Neural cell (in vitro differentiated cells): ENCODE measurements at regions not wholly inside any gene's neighbourhood (a gene's known extent, or its start where the extent isn't known, plus 50 kb on each side); places are given as distances from the start of the nearest gene placed in this dataset.

Source experiments
- H2AFZ ChIP-seq: fragments of 200-600, 300-800 bp; sonication (generic), shearing (Covaris generic); 2 replicates; pipeline ENCODE4 v1.6.0; 2014; ENCODE audit warnings: low read depth, mild to moderate bottlenecking, antibody characterized with exemption, low read length, moderate library complexity
- H3F3A ChIP-seq: fragments of 200-600 bp; shearing (Covaris generic); 2 replicates; pipeline ENCODE4 v1.6.1; 2016; ENCODE audit warnings: mild to moderate bottlenecking, moderate library complexity, mixed read lengths, antibody characterized with exemption, low read length; ENCODE audit not compliant: insufficient read depth, poor library complexity, severe bottlenecking
- H3K27ac ChIP-seq: fragments of 200-600, 300-800 bp; sonication (generic), shearing (Covaris generic); 2 replicates; pipeline ENCODE4 v1.5.1; 2014; ENCODE audit warnings: mild to moderate bottlenecking, low read length, moderate library complexity
- H3K27me3 ChIP-seq: fragments of 300-800, 200-600 bp; sonication (generic), shearing (Covaris generic); 2 replicates; pipeline ENCODE4 v1.6.0; 2014; ENCODE audit warnings: mild to moderate bottlenecking, low read depth, low read length, moderate library complexity; ENCODE audit not compliant: insufficient read depth
- H3K36me3 ChIP-seq: fragments of 300-800, 200-600 bp; sonication (generic), shearing (Covaris generic); 2 replicates; pipeline ENCODE4 v1.5.1; 2014; ENCODE audit warnings: mild to moderate bottlenecking, antibody characterized with exemption, low read length, moderate library complexity; ENCODE audit not compliant: insufficient read depth
- H3K4me2 ChIP-seq: fragments of 300-800, 200-600 bp; sonication (generic), shearing (Covaris generic); 2 replicates; pipeline ENCODE4 v1.6.0; 2014; ENCODE audit warnings: mild to moderate bottlenecking, low read length
- H3K4me3 ChIP-seq: fragments of 300-800, 200-600 bp; sonication (generic), shearing (Covaris generic); 2 replicates; pipeline ENCODE4 v1.5.1; 2014; ENCODE audit warnings: mild to moderate bottlenecking, low read length, moderate library complexity
- H3K79me2 ChIP-seq: fragments of 200-600 bp; shearing (Covaris generic); replicated peaks from 2 replicates; pipeline ENCODE4 v1.6.0; 2014; ENCODE audit warnings: mild to moderate bottlenecking, low read length, moderate library complexity; ENCODE audit not compliant: insufficient read depth
- H3K9ac ChIP-seq: fragments of 300-800, 200-600 bp; sonication (generic), shearing (Covaris generic); 2 replicates; pipeline ENCODE4 v1.6.1; 2016; ENCODE audit warnings: mild to moderate bottlenecking, low read length, mixed read lengths
- H3K9me2 ChIP-seq: fragments of 200-600 bp; shearing (Covaris generic); 2 replicates; pipeline ENCODE4 v1.6.1; 2016; ENCODE audit warnings: mild to moderate bottlenecking, low read length, mixed read lengths; ENCODE audit not compliant: insufficient read depth
- H3K9me3 ChIP-seq: fragments of 200-600, 300-800 bp; sonication (generic), shearing (Covaris generic); 2 replicates; pipeline ENCODE4 v1.6.1; 2016; ENCODE audit warnings: mild to moderate bottlenecking, mixed run types, low read length, moderate library complexity, mixed read lengths
- H4K20me1 ChIP-seq: fragments of 200-600 bp; shearing (Covaris generic); 2 replicates; pipeline ENCODE4 v1.6.1; 2016; ENCODE audit warnings: mild to moderate bottlenecking, mixed run types; ENCODE audit not compliant: insufficient read depth
- EZH2 ChIP-seq: fragments of 200-600, 300-800 bp; shearing (Covaris generic), sonication (generic); IDR thresholded peaks from 2 replicates; pipeline ENCODE4 v1.6.1; 2014; ENCODE audit warnings: antibody characterized with exemption, low read length, borderline replicate concordance, mild to moderate bottlenecking; ENCODE audit not compliant: insufficient read depth, poor library complexity, severe bottlenecking
- MXI1 ChIP-seq: fragments of 450-650 bp; conservative IDR thresholded peaks from 2 replicates; pipeline ENCODE4 v1.6.1; 2014; ENCODE audit warnings: antibody characterized with exemption, mild to moderate bottlenecking; ENCODE audit not compliant: poor library complexity, severe bottlenecking
- POLR2AphosphoS5 ChIP-seq: IDR thresholded peaks from 2 replicates; pipeline ENCODE4 v1.6.1; 2012
- RAD21 ChIP-seq: fragments of 450-650 bp; conservative IDR thresholded peaks from 2 replicates; pipeline ENCODE4 v1.6.1; 2014; ENCODE audit warnings: antibody characterized with exemption, mild to moderate bottlenecking, moderate library complexity
- SMC3 ChIP-seq: fragments of 450-650 bp; conservative IDR thresholded peaks from 2 replicates; pipeline ENCODE4 v1.6.1; 2014; ENCODE audit warnings: antibody characterized with exemption, mild to moderate bottlenecking, moderate library complexity; ENCODE audit not compliant: poor library complexity
- TAF1 ChIP-seq: IDR thresholded peaks from 2 replicates; pipeline ENCODE4 v1.6.1; 2012; ENCODE audit warnings: low read depth
- TF ChIP-seq, protein P1 (sequence below): IDR thresholded peaks from 2 replicates; pipeline ENCODE4 v1.6.1; 2012; ENCODE audit warnings: borderline replicate concordance
- TF ChIP-seq, protein P2 (sequence below): fragments of 450-650 bp; IDR thresholded peaks from 2 replicates; pipeline ENCODE4 v1.5.1; 2014; ENCODE audit warnings: antibody characterized with exemption, mild to moderate bottlenecking, moderate library complexity; ENCODE audit not compliant: poor library complexity, severe bottlenecking

DNA sequence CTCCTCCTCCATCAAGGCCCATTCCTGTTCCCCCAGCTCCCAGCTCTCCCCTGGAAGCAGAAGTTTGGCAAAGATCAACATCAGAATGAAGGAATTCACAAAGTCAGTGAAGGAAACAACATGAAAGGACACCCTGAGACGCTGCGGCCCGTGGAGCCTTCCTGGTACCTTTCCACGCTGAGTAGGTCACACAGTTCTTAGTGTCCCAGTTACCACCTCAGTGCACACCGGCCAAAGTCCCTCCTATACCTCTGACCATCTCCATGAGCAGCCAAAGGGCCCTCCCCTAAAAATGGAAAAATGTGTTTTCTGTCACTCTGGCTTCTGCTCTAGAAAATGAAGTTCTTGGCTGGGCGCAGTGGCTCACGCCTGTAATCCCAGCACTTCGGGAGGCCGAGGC, 191.6 kb upstream of the AGAP1 start:
- no peaks in the 10 kb centered on the region for H4K20me1 ChIP-seq
- H3K9me2 ChIP-seq: no peaks in the 10 kb centered on the region
- H3K27ac ChIP-seq: no peak overlapping the region
- H3K36me3 ChIP-seq: no peaks in the 10 kb centered on the region
- TF ChIP-seq MXI1: no peak
- peaks cover 4% of the 10 kb centered on the region for H3K9me3 ChIP-seq
- no peak overlapping the region for H3K4me2 ChIP-seq
- H3F3A ChIP-seq: no peaks in the 10 kb centered on the region
- H3K4me3 ChIP-seq: no peak overlapping the region
- H3K9ac ChIP-seq: no peak overlapping the region
- H3K27me3 ChIP-seq: no peaks in the 10 kb centered on the region
- H3K79me2 ChIP-seq: no peaks in the 10 kb centered on the region
- H2AFZ ChIP-seq: no peak overlapping the region

DNA sequence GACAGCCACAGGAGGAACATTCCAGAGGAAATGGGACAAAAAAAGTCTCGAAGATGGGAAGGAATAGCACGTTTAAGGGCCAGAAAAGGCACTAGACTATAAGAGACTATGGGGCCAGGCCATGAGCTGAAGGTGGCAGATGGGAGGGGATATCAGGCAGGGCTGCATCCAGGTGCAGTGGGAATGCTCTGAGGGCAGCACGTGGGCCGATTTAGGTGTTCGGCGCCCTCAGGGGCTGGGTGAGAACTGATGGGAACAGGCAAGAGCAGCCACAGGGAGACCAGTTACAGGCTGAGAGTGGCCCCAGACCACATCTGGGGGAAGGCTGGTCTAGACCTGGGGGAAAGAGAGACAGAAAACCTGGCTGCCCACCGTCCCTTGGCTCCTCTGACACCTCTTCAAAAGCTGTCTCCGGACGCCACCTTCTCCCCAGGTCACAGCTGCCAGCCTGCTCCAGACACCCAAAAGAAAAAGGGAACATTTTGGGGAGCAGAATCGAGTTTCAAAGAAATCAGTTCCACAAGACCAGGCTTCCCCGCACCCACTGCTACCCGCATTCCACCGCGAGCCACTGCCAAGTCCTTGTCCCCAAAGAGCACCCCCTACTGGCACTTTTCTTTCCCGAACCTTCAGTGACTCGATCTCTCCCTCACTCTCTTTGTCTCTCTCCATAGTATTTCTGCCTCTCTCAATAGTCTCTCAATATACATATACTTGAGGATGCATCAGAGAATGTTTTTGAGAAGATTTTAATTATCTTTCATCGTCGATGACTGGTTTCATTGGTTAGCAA, 190.1 kb upstream of the AGAP1 start:
- H3K9me3 ChIP-seq: no peaks in the 10 kb centered on the region
- H3K79me2 ChIP-seq: no peaks in the 10 kb centered on the region
- TF ChIP-seq RAD21: no peak
- TF ChIP-seq POLR2AphosphoS5: no peak
- TF ChIP-seq, protein P1, sequence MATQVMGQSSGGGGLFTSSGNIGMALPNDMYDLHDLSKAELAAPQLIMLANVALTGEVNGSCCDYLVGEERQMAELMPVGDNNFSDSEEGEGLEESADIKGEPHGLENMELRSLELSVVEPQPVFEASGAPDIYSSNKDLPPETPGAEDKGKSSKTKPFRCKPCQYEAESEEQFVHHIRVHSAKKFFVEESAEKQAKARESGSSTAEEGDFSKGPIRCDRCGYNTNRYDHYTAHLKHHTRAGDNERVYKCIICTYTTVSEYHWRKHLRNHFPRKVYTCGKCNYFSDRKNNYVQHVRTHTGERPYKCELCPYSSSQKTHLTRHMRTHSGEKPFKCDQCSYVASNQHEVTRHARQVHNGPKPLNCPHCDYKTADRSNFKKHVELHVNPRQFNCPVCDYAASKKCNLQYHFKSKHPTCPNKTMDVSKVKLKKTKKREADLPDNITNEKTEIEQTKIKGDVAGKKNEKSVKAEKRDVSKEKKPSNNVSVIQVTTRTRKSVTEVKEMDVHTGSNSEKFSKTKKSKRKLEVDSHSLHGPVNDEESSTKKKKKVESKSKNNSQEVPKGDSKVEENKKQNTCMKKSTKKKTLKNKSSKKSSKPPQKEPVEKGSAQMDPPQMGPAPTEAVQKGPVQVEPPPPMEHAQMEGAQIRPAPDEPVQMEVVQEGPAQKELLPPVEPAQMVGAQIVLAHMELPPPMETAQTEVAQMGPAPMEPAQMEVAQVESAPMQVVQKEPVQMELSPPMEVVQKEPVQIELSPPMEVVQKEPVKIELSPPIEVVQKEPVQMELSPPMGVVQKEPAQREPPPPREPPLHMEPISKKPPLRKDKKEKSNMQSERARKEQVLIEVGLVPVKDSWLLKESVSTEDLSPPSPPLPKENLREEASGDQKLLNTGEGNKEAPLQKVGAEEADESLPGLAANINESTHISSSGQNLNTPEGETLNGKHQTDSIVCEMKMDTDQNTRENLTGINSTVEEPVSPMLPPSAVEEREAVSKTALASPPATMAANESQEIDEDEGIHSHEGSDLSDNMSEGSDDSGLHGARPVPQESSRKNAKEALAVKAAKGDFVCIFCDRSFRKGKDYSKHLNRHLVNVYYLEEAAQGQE: no peak
- no peak for TF ChIP-seq SMC3
- no peak for TF ChIP-seq MXI1
- TF ChIP-seq TAF1: no peak
- TF ChIP-seq, protein P2, sequence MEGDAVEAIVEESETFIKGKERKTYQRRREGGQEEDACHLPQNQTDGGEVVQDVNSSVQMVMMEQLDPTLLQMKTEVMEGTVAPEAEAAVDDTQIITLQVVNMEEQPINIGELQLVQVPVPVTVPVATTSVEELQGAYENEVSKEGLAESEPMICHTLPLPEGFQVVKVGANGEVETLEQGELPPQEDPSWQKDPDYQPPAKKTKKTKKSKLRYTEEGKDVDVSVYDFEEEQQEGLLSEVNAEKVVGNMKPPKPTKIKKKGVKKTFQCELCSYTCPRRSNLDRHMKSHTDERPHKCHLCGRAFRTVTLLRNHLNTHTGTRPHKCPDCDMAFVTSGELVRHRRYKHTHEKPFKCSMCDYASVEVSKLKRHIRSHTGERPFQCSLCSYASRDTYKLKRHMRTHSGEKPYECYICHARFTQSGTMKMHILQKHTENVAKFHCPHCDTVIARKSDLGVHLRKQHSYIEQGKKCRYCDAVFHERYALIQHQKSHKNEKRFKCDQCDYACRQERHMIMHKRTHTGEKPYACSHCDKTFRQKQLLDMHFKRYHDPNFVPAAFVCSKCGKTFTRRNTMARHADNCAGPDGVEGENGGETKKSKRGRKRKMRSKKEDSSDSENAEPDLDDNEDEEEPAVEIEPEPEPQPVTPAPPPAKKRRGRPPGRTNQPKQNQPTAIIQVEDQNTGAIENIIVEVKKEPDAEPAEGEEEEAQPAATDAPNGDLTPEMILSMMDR: no peak
- no peak for TF ChIP-seq EZH2
- no peak overlapping the region for H3K4me2 ChIP-seq
- H4K20me1 ChIP-seq: no peaks in the 10 kb centered on the region
- H3K9me2 ChIP-seq: no peaks in the 10 kb centered on the region
- H2AFZ ChIP-seq: no peak overlapping the region
- H3F3A ChIP-seq: no peaks in the 10 kb centered on the region
- H3K9ac ChIP-seq: no peak overlapping the region
- no peak overlapping the region for H3K4me3 ChIP-seq
- no peaks in the 10 kb centered on the region for H3K36me3 ChIP-seq
- no peak overlapping the region for H3K27ac ChIP-seq
- no peaks in the 10 kb centered on the region for H3K27me3 ChIP-seq

DNA sequence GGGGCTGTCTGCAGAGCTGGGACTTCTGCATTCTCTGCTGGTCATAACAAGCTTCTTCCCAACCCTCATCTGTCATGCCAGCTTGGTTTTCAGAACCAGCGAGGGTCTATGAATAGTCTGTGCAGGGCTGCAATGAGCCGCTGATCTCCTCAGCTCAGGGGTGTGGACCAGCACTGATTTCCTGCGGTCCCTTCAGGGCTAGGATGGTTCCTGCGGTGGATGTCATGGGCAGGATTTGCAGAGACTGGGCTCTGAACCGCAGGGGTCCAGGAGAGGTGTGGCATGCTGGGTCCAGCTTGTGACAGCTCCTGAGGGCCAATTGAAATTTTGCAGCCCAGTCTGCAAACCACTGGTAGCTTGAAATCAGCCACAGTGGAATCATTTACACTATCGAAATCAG, 188.2 kb upstream of the AGAP1 start:
- no peak overlapping the region for H3K9ac ChIP-seq
- no peak overlapping the region for H3K4me3 ChIP-seq
- H3K4me2 ChIP-seq: no peak overlapping the region
- no peak overlapping the region for H2AFZ ChIP-seq
- H3K79me2 ChIP-seq: no peaks in the 10 kb centered on the region
- no peaks in the 10 kb centered on the region for H4K20me1 ChIP-seq
- H3F3A ChIP-seq: no peaks in the 10 kb centered on the region
- H3K9me2 ChIP-seq: no peaks in the 10 kb centered on the region
- no peaks in the 10 kb centered on the region for H3K9me3 ChIP-seq
- no peak overlapping the region for H3K27ac ChIP-seq
- TF ChIP-seq RAD21 (no peak), MXI1 (no peak), EZH2 (no peak), SMC3 (no peak)
- TF ChIP-seq, protein P2: no peak
- TF ChIP-seq, protein P1: no peak
- no peaks in the 10 kb centered on the region for H3K27me3 ChIP-seq
- no peaks in the 10 kb centered on the region for H3K36me3 ChIP-seq
